Uterus (tissue), 2 donors: ENCODE measurements at regions not wholly inside any gene's neighbourhood (a gene's known extent, or its start where the extent isn't known, plus 50 kb on each side); places are given as distances from the start of the nearest gene placed in this dataset.

Source experiments
- POLR2A ChIP-seq, 2 donors: fragments of 450-650 bp; IDR thresholded peaks; one replicate each; pipeline ENCODE4 v1.6.1; 2016; ENCODE audit warnings: antibody characterized with exemption in 2 of 2, mild to moderate bottlenecking in 1 of 2, moderate library complexity in 1 of 2
- TF ChIP-seq, protein P1 (sequence below), 4 experiments: fragments of 200-600 bp in 2 of 4; fragments of 450-650 bp in 2 of 4; sonication (generic) in 2 of 4; IDR thresholded peaks; one replicate each; pipeline ENCODE4 v1.5.1; 2016 to 2019; ENCODE audit warnings: antibody characterized with exemption in 4 of 4, mild to moderate bottlenecking in 2 of 4, moderate library complexity in 1 of 4

- TF ChIP-seq, protein P1, sequence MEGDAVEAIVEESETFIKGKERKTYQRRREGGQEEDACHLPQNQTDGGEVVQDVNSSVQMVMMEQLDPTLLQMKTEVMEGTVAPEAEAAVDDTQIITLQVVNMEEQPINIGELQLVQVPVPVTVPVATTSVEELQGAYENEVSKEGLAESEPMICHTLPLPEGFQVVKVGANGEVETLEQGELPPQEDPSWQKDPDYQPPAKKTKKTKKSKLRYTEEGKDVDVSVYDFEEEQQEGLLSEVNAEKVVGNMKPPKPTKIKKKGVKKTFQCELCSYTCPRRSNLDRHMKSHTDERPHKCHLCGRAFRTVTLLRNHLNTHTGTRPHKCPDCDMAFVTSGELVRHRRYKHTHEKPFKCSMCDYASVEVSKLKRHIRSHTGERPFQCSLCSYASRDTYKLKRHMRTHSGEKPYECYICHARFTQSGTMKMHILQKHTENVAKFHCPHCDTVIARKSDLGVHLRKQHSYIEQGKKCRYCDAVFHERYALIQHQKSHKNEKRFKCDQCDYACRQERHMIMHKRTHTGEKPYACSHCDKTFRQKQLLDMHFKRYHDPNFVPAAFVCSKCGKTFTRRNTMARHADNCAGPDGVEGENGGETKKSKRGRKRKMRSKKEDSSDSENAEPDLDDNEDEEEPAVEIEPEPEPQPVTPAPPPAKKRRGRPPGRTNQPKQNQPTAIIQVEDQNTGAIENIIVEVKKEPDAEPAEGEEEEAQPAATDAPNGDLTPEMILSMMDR (IDR thresholded peaks at IDR 0.05): no peak
- no peak for TF ChIP-seq POLR2A (IDR thresholded peaks at IDR 0.05)
These were observed 580.5 kb upstream of the FAT1 start for GRCh38 chr4:187304133-187304532.
